ENCODE measurements at regions not wholly inside any gene's neighbourhood (a gene's known extent, or its start where the extent isn't known, plus 50 kb on each side); places are given as distances from the start of the nearest gene placed in this dataset.
"Not testable (repeated sequence)": the region's sequence is repeated elsewhere in the genome, so short reads cannot be mapped to it uniquely, and the experiment has no call there.

DNA sequence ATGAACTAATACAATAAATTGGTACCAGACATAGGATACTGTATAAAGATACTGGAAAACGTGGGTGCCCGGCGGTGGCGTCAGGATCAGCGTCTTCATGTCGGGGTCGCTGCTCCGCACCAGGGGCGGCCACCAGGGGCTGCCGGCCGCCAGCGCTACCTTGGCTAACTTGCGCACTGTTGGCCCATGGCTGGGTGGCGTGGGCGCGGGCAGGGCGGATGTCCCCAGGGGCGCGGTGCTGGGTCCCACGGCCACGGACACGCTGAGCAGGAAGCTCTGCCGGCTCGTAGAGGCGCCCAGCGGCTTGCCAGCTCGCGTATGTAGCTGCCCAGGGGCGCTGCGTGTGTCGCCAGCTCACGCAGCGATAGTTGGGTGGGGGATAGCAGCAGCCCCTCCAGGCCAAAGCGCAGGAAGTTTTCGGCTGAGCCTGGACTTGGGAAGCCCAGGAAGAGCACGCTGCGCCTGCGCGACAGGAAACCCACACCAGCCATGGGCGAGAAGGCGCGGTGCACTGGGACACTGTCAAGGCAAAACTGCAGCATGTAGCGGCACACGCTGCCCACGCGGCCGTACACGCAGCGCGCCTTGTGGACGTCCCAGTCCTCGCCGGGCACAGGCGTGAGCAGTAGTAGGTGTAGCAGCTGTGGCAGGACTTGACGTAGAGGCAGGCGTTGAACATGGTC lies 299.9 kb downstream of the CCDC74A start:
- Histone ChIP-seq H3K4me3 (no peak overlapping the region), H3K36me3 (no peaks in the 10 kb centered on the region), H3K4me1 (no peaks in the 10 kb centered on the region), H3K9me3 (no peaks in the 10 kb centered on the region), H3K27me3 (peaks cover 28% of the 10 kb centered on the region), H3K27ac (no peak overlapping the region)
- no peak for DNase-seq (ENCODE audit: low spot score in 2 of 2)
- 96% methylated on average over 40 of the region's 56 CpGs for WGBS
- TF ChIP-seq CTCF (IDR thresholded peaks at IDR 0.05) = no peak

DNA sequence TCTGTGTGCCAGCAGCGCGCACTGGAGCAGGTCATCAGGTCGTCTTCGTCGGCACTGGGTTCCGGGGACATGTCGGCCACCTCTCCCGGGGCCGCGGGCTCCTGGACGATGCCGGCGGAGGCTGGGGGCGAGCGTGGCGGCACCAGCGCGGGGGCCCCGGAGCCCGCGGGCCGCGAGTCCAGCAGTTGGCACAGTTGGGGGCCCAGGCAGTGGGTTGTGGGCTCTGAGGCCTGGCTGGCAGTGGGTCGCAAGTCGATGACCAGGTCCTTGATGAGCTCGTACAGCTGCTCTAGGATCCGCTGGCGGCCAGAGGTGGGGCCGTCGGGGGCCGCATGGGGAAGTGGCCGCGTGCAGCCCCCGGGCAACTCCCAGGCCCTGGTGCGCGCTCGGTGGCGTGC lies 300.5 kb downstream of the CCDC74A start:
- Histone ChIP-seq H3K36me3 (no peaks in the 10 kb centered on the region), H3K4me3 (no peak overlapping the region), H3K9me3 (no peaks in the 10 kb centered on the region), H3K4me1 (no peaks in the 10 kb centered on the region), H3K27me3 (peaks cover 28% of the 10 kb centered on the region), H3K27ac (no peak overlapping the region)
- WGBS = no CpG with 5 or more reads among the region's 38 CpGs
- no peak for TF ChIP-seq POLR2AphosphoS5 (IDR thresholded peaks at IDR 0.05)
- TF ChIP-seq EP300 (IDR thresholded peaks at IDR 0.05) = no peak
- no peak for TF ChIP-seq POLR2A (IDR thresholded peaks at IDR 0.05)
- no peak for TF ChIP-seq CTCF (IDR thresholded peaks at IDR 0.05)
- DNase-seq (ENCODE audit: low spot score in 2 of 2) = no peak

DNA sequence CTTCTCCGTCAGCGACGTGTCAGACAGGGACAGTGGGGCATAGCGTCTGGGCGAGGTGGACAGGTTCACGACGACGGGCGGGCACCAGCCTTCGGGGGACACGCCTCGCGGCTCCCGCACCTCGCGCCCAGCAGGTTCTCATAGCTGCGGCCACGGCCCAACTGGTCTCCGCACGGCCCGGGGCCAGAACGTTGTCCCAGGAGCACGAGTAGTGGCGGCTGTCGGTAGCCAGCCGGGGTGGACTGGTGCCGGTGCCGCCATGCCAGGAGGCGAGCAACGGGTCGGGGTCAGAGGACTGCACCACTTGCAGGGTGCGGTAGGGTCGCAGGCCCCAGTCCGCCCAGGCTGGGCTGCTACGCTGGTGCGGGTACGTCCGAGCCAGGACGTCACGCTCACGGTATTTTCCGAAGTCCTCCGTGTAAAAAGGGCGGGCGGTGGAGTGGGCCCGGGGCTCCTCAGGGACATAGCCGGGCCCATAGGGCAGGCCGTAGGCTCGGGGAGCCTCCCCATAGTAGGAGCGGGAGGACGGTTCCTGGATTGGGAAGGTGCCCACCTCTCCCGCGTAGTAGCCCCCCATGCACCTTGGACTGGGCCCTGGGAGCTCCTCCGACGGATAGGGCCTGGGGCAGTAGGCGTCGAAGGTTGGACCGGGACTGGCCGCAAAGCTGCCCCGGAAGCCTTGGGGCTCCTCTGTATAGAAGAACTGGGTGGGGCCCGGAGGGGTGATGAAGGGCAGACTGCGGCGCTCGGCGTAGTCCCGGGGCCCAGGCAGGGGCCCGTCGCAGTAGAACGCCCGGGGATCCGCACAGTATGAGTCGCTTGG lies 301.2 kb downstream of the CCDC74A start:
- not testable (repeated sequence) for H3K27ac ChIP-seq; DNase-seq (ENCODE audit: low spot score in 2 of 2); H3K4me1 ChIP-seq; H3K4me3 ChIP-seq; H3K36me3 ChIP-seq; H3K9me3 ChIP-seq
- H3K27me3 ChIP-seq = peaks cover 28% of the 10 kb centered on the region
- 90% methylated on average over 34 of the region's 72 CpGs for WGBS

- H3K36me3 ChIP-seq; H3K9me3 ChIP-seq; H3K4me1 ChIP-seq; DNase-seq (ENCODE audit: low spot score in 2 of 2); H3K27ac ChIP-seq: not testable (repeated sequence)
- peak overlapping the region; percentile 9 for H3K4me3 ChIP-seq
- WGBS = 11% methylated on average over 12 of the region's 101 CpGs
- peaks cover 28% of the 10 kb centered on the region for H3K27me3 ChIP-seq
Observed at GRCh38 chr2:131829456-131830241, 302.0 kb downstream of the CCDC74A start.

DNA sequence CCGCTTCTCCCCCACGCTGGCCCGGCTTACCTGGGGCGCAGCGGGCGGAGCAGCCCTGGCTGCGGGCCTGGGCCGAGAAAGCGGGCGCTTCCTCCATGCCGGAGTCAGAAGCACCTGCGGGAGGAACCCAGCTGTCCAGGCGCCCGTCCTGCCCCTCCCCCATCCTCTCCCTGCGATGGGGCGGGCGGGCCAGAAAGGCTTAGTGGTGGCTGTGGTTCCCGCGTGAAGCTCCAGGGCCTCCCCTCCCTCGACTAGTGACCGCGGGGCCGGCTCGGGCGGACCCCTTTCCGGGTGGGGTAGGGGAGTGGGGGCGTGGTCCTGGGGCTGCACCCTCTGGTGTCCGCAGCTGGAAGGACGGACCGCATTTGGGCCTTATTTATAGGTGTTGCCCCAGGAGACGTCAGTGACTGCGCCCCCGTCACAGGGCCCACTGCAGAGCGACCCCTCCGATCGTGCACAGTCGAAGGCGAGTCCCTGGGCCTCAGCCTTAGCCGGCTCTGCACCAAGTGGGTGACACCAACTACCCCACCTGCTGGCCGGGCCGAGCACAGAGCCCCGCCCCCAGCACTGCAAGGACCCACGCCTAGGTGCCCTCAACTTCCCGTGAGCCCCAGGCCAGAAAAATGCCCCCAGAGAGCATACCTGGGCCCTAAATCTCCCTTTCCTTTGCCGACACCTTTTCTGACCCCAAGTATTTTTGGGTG lies 302.7 kb downstream of the CCDC74A start:
- Histone ChIP-seq H3K4me3 (peak overlapping the region; percentile 9), H3K27me3 (peaks cover 28% of the 10 kb centered on the region)
- not testable (repeated sequence) for H3K27ac ChIP-seq; H3K36me3 ChIP-seq; DNase-seq (ENCODE audit: low spot score in 2 of 2); H3K9me3 ChIP-seq; H3K4me1 ChIP-seq
- WGBS = 64% methylated on average over 5 of the region's 45 CpGs

GRCh38 chr2:131830946-131831310 lies 303.2 kb downstream of the CCDC74A start:
- not testable (repeated sequence) for DNase-seq (ENCODE audit: low spot score in 2 of 2); H3K36me3 ChIP-seq; H3K9me3 ChIP-seq; H3K4me1 ChIP-seq; H3K27ac ChIP-seq; H3K4me3 ChIP-seq
- peaks cover 32% of the 10 kb centered on the region for H3K27me3 ChIP-seq
- WGBS = 88% methylated on average over 1 of the region's 10 CpGs

DNA sequence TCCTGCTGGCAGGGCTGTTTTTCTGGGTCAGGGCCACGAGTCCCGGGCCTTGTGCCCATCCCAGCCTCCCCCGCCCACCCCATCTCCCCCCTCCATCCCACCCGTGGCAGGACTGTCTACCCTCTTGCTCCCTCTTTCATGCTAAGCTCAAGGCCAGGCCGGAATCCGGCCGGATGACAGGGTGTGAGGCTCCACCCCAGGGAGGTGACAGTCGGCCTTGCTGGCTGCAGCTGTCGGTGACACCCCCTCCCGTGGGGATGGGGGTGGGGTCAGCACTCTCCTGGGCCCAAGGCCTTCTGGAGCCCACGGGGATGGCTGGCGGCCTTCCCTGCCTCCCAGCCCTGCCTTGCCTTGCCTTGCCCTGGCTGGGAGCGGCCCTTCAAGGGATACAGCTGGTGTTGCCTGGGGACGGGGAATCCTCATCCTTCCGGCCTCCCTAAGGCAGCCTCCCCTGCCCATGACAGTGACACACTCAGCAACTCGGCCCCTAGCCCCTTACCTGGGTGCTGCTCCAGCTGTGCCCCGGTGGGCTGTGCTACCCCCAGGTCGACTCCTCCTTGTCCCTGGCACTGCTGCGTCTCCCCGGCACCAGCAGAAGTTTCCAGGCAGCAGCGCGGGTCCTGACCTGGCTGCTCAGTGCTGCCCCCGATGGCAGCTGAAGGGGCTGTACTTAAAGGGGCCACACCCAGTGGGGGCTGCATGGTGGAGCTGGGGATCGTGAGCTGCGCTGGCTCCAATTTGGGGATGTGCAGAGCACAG lies 303.9 kb downstream of the CCDC74A start:
- DNase-seq (ENCODE audit: low spot score in 2 of 2); H3K4me1 ChIP-seq; H3K4me3 ChIP-seq; H3K9me3 ChIP-seq; H3K27ac ChIP-seq; H3K36me3 ChIP-seq: not testable (repeated sequence)
- 69% methylated on average over 17 of the region's 25 CpGs for WGBS
- peaks cover 35% of the 10 kb centered on the region for H3K27me3 ChIP-seq

- H3K27me3 ChIP-seq = peaks cover 35% of the 10 kb centered on the region
- not testable (repeated sequence) for DNase-seq (ENCODE audit: low spot score in 2 of 2); H3K4me3 ChIP-seq; H3K27ac ChIP-seq; H3K4me1 ChIP-seq; H3K36me3 ChIP-seq; H3K9me3 ChIP-seq
- WGBS = 92% methylated on average over 6 of the region's 10 CpGs
Observed at GRCh38 chr2:131832209-131832780, 304.6 kb downstream of the CCDC74A start.

DNA sequence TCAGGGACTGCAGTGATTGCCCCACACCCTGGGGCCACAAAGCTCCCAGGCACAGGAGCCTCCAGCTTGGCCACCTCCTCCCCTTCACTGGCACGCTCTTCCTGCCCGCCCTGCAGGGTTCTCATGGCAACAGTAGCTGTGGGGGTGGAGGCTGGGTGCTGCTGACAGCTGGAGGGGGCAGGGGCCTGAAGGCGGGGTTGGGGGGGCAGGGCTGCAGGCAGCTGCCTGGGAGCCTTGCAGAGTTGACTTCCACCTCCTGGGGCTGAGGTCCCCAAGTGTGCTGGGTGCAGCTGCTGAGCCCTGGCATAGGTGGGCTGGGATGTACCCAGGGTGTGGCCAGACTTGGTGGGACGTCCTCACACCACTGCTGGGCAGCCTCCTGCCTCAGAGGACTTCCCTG lies 305.2 kb downstream of the CCDC74A start:
- H3K9me3 ChIP-seq; H3K4me3 ChIP-seq; H3K36me3 ChIP-seq; H3K27ac ChIP-seq; DNase-seq (ENCODE audit: low spot score in 2 of 2); H3K4me1 ChIP-seq: not testable (repeated sequence)
- WGBS = 27% methylated on average over 2 of the region's 4 CpGs
- H3K27me3 ChIP-seq = peaks cover 35% of the 10 kb centered on the region
